NCI-H146 treated with DMSO at 0.1 percent for 48 hours (cell line): ENCODE measurements at regions not wholly inside any gene's neighbourhood (a gene's known extent, or its start where the extent isn't known, plus 50 kb on each side); places are given as distances from the start of the nearest gene placed in this dataset.

Source experiments
- DNase-seq: peaks from one replicate; lab custom pipeline; 2025; ENCODE audit not compliant: unreplicated experiment; lab: John Stamatoyannopoulos, UW

DNA sequence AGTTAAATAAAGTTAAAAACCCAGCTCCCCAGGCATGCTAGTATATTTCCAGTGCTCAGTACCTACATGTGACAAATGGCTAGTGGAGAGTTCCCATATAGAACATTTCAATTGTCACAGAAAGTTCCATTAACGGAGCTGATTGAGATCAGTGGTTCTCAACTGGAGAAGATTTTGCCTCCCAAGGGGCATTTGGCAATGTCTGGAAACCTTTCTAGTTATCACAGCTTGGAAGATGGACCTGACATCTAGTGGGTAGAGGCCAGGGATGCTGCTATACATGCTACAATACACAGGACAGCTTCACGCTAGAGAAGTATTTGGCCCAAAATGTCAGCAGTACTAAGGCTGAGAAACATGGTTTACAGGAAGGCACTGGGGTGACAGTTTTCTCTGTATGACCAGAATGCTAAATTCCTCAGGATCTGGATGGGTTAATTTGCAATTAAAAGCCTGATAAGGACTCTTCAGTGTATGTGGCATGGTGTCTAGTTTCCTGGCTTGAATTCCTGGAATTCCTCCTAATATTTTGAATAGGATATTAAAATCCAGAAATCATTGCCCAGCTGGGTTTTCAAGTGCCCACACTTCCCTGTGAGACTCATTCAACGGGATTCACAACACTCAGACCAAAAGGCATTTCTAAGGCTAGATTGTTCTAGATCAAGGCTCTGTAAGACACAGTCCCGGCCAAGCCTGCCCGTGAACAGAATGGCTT is 84.7 kb upstream of the SALL4 start:
- DNase-seq = no peak

DNA sequence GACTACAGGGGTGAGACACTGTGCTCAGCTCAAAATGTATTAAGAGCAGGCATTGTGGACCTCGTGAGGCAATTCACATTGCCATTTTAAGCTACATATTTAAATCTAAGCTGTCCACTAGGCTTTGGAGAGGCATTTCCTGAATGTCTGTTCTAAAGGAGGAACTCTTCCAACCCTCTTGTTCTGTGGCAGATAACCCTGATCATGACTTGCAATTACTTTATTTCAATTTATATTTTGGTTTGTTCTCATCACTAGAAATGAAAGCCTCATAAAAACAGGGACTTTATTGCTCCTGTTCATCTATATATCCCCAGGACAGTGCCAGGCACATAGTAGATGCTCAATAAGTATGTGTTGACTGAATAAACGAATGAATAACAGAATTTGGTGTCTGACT is 84.0 kb upstream of the SALL4 start:
- DNase-seq = no peak

DNA sequence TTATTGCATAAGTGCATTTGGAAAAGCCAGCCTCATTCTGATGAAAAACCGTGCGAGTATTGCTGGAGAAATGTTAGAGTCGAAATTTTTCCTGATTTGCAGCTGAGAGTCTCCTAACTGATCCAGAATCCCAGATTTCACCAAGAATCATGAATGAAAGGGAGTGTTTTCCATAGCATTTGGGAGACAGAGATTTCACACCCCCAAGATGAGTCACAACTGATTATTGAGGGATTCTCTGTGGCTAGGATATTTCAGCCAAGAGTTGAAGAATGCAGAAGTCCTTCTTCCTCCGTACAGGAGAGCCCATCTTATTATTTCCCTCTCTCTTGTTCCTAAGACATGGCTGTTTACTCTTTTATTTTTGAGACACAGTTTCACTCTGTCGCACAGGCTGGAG is 82.2 kb upstream of the SALL4 start:
- no peak for DNase-seq

DNA sequence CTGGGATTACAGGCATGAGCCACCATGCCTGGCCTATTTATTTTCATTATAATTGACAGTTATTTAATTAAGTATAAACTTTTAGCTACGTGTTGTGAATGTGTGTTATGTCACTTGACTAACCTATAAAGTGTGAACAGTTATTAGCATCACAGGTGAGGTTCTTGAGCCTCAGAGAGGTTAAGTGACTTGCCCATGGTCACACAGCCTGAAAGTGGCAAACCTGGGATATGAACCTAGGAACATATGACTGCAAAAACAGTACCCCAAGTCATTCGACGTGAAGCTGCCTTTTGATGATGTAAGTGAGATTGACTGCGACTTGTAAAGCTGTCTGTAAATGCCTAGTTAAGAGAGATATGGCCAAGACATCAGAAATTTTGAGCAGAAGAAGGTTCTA is 77.9 kb upstream of the SALL4 start:
- no peak for DNase-seq

DNA sequence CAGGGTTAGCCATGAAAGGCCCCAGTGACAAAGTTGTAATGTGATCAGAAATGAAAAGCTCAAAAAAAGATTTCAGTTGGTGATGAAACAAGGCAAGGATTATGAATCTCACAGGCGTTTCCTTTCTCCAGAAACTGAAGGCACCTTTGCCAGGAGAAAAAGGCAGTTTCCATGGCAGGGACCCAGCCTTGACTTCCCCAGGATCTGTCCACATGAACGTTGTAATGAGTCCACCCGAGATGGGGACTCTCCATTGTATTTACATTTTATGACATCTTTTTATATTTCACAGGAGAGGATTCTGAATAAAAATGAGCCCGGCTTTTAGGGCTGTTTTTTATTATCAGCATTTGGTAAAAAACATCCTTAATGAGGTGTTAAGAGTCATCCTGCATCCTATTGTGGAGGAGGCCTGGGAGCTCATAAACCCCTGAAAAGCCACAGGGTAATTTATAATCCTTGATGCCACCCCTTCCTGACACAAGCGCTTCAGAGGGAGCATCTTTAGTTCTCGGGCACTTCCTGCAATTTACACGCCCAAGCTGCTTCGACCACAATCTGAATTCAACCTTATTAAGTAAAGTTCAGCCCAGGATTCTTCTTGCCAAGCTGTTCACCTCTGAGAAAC is 74.1 kb upstream of the SALL4 start:
- no peak for DNase-seq

DNA sequence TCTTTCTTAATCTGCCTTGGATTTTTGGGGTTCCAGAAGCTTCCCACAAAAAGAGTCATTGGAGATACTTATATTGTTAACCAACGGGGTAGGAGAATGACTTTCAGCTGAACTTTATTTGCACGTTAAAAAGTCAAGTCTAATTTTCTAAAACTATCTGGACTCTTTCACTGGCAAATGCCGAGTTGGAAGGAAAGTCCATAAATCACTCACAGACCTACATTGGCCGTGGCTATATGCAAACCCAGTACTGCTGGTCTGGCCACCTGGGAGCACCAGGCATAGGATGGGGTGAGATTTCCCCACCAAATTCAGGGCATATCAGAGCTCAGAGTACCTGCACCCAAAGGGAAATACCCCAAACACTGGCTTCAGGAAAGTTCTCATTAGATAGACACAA is 71.3 kb upstream of the SALL4 start:
- no peak for DNase-seq

DNA sequence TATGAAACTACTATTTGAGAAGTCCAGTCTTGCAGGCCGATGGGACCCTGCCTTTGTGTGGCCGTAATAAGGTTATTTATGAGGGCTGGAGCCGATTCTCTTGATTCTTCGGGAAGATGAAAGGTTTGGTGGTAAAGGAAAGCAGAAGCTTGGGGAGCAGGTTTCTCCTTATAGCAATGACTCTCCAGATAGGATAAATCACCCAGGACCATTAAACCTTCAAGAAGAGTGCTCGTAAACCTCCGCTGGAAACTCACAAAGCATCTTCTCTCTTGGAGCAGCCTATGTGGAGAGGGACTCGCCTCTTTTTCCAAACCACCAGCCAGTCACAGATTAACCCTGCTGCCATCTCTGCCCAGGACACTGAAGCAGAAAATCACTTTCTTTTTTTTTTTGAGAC is 69.6 kb upstream of the SALL4 start:
- no peak for DNase-seq

DNA sequence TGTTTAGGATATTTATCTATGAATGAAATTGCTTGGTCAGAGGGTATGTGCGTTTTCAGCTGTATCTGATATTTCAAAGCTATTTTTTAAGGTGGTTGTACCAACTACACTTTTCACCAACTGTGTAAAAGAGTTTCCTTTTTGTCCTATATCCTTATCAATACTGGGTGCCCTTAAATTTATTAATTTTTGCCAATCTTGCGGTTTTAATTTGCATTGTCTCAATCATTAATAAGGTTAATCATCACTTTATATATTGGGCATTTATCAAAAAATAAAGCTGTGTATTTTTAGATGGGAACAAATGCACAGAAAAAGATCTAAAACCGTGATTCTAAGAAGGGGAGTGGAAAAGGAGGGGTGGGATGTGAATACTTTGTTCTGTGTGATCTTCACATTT is 66.7 kb upstream of the SALL4 start:
- DNase-seq = no peak

DNA sequence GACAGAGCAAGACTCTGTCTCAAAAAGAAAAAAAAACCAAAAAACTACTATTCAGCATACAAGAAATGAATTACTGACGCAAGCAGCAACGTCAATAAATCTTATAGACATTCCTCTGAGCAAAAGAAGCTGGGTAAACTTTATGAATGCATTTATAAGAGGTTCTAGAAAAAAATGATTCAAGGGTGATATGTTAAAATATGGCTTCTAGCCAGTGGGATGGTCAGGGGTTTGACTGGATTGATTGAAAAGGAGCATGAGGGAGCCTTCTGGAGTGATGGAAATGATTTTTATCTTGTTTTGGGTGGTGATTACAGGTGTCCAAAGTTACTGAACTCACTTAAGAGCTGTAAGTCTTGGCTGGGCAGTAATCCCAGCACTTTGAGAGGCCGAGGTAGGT is 64.9 kb upstream of the SALL4 start:
- no peak for DNase-seq

DNA sequence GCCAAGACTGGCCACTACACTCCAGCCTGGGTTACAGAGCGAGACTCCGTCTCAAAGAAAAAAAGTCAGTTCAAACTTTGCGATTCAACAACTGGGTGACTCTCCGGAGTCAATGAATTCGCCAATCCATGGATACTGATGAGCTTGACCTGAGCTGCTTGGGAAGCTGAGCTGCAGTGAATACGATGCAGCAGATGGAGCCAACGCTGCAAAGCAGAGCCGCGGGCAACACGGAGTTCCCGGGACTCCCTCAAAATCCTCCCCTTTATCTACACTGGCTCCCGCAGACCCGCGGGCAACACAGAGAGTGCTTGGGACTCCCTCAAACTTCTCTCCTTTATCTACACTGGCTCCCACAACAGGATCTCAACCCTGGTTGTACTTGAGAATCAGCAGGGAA is 62.6 kb upstream of the SALL4 start:
- DNase-seq = no peak

DNA sequence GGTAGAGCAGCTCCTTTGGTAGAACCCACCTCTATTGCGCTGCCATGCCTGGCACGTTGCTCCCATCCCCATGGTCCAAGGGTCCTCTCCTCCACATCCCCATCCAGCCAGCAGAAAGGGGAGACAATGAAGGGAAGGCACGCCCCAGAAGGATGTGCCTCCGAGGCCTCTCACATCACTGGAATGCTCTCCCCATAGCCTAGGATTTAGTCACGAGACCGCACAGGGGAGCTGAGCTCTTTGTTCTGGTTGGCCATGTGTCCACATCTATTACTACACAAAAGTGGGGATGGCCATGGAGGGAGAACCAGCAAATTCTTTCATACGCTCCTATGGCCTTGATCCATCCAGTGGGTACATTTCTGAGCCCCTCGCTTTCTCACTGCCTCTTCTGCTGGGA is 60.5 kb upstream of the SALL4 start:
- no peak for DNase-seq

DNA sequence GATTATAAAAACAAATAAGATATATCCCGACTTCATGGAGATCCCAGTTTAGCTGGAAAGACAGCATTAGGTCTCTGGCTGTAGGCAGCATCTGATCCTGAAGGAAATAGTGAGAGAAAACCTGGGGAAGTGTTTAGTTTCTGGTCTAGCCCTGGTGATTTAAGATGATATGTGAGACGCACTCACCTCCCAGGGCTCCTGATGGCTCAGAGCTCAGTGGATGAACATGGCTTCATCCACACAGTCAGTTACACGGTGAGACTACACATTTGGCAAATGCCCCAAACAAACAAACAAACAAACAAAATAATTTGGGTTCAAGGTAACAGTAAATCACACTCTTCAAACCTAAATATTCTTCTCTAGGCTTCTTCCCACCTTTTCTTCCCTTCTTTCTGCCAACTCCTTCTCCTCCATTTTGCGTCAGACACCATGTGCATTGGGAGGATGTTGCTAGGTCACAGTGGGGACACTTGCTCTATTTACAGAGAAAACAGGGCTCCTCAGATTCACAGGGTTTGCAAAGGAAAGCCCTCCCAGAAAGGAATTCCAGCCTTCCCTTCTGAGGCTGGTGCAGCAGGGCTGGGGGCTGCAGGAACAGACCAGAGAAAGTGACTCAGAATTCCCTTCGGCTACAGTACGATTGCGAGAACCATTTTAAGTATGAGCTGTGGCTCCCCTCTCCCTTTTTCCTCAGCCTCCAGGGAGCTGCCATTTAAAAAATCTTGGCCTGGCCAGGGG is 59.6 kb upstream of the SALL4 start:
- DNase-seq = no peak

DNA sequence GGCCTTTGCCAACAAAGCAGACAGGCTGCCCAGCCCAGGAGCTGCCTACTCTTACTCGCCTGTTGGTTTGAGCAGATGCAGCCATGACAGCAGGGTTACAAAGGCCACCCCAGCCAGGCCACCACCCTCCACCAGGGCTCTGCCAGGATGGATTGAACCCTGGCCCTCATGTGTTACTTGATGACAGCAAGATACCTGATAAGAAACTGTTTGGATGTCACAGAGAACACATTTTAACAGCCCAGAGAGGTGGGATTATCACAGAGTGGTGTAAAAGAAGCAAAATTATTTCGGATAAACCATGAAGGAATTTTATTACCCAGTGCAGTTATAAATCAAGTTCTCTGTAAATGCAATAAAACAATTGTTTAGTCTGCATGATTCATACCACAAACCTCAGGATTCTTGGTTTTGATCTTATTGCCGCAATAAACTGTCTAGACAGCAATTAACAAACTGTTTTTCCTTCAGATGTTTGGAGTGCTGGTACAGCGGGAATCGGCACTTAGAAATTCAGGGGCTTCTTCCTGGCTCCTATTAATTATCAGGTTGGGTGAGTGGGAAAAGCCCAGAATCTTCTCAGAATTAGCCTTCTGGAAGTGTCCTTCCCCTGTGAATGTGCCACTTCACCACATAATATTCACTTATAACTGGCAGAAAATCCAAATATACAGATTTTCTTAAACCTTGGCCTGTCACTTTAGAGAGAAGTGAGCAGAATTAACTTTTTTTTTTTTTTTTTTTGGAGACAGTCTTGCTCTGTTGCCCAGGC is 58.0 kb upstream of the SALL4 start:
- DNase-seq = no peak

DNA sequence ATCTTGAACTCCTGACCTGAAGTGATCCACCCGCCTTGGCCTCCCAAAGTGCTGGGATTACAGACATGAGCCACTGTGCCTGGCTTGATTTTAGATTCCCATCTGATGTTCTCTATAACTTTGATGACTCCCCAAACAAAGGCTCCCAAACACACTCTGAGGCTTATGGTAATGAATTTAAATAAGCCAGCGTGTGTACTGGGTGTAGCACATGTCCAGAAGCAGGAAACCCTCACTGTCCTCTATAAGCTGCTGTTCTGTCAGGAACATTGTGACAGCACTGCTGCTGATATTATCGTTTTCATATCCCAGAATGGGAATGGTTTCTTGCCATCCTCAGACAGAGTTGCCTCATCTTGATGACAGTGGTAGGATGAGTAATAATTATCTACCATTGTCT is 54.1 kb upstream of the SALL4 start:
- DNase-seq = no peak

DNA sequence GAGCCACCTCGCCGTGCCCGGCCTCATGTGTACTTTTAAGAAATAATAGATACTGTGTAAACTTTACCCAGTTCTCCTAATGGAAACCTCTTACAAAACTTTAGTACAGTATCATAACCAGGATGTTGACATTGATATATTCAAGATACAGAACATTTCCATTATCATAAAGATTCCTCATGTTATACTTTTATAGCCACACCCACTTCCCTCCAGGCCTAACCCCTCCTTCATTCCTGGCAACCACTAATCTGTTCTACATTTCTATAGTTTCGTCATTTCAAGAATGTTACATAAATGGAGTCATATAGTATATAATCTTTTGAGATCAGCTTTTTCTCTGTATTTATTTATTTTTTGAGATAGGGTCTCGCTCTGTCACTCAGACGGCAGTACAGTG is 52.6 kb upstream of the SALL4 start:
- DNase-seq = no peak
